GM18502 (cell line): ENCODE measurements at regions not wholly inside any gene's neighbourhood (a gene's known extent, or its start where the extent isn't known, plus 50 kb on each side); places are given as distances from the start of the nearest gene placed in this dataset.

ENCODE experiments used
- ATAC-seq: cut with Tn5 transposase; IDR thresholded peaks from one replicate; pipeline ENCODE4 v1.9.1; 2021; ENCODE audit warnings: mild to moderate bottlenecking; ENCODE audit not compliant: unreplicated experiment, poor library complexity

GRCh38 chr16:65945493-65945892 is 421.0 kb upstream of the CDH5 start:
- ATAC-seq, result no peak

DNA sequence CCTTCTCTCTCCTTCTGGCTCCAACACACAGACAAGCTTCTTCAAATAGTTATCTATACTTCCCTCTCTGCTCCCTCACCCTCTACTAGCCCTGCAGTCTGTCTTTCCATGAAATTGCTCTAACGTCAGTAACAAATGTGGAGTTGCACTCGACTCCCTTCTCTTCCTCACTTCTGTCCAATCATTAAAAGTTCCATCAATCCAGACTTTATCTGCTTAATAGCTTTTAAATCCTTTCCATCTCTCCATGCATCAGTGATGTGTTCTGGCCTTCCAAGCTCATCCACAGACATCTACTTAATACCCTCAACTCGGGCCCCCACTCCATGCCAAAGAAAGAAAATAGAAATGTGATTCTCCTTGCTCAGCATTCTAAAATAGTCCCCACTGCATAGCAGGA is 422.1 kb upstream of the CDH5 start:
- ATAC-seq, result no peak

GRCh38 chr16:65940711-65941110 is 425.8 kb upstream of the CDH5 start:
- ATAC-seq, result no peak

- ATAC-seq, result no peak
These were observed 428.4 kb upstream of the CDH5 start for GRCh38 chr16:65938083-65938482.

GRCh38 chr16:65937455-65937854 is 429.0 kb upstream of the CDH5 start:
- ATAC-seq, result no peak

GRCh38 chr16:65936096-65936495 is 430.4 kb upstream of the CDH5 start:
- no peak for ATAC-seq

- ATAC-seq, result no peak
These were observed 432.0 kb upstream of the CDH5 start for GRCh38 chr16:65934443-65934842.

DNA sequence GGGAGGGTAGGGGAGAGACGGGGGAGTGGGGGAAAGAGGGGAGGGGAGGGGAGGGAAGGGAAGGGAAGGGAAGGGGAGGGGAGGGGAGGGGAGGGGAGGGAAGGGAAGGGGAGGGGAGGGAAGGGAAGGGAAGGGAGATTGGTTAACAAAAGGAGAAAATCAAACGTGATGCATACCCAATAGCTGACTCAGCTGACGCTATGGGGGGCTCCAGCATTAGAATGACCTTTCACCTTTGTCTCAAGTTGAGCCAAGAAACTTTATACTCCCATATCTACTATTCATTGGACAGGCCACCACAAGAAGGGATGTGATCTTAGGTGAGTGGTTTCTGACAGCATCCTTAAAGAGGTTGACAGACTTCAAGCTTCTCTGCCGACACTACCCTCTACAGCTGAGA is 432.8 kb upstream of the CDH5 start:
- ATAC-seq, result no peak

DNA sequence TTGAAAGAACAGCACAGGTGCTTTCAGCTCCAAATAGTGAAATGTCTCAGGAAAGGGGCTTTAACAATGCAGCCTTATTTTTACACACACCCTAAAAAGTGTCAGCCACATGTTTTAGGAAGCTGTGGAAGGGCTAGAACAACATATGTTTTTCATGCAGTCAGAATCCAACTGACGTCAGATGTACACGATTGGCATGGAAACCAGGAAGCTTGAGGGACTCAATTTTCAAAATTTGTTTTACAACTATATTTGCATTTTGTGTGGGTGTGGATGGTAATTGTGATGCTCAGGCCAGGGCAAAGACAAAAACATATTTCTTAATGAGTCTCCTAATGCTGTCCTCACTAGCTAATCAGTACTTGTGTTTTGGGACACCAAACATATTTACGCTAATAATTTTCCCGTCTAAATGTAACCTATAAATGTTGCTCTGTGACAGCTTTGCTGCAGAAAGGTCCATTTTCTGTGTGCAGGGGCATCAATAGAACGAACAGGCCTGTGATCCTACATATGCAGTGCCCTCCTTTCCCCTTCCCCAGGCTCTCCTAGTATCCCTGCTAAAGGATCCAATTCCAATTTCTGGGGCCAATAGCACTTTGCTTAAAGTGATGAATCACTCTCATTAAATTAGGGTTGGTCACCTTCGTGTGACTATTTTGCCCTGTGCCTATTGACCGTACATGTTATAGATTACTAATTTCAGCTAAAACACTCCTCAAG is 434.0 kb upstream of the CDH5 start:
- ATAC-seq, result no peak

- ATAC-seq, result no peak
These were observed 443.6 kb upstream of the CDH5 start for GRCh38 chr16:65922923-65923322.

- ATAC-seq, result no peak
These were observed 446.5 kb upstream of the CDH5 start for GRCh38 chr16:65919986-65920376.

DNA sequence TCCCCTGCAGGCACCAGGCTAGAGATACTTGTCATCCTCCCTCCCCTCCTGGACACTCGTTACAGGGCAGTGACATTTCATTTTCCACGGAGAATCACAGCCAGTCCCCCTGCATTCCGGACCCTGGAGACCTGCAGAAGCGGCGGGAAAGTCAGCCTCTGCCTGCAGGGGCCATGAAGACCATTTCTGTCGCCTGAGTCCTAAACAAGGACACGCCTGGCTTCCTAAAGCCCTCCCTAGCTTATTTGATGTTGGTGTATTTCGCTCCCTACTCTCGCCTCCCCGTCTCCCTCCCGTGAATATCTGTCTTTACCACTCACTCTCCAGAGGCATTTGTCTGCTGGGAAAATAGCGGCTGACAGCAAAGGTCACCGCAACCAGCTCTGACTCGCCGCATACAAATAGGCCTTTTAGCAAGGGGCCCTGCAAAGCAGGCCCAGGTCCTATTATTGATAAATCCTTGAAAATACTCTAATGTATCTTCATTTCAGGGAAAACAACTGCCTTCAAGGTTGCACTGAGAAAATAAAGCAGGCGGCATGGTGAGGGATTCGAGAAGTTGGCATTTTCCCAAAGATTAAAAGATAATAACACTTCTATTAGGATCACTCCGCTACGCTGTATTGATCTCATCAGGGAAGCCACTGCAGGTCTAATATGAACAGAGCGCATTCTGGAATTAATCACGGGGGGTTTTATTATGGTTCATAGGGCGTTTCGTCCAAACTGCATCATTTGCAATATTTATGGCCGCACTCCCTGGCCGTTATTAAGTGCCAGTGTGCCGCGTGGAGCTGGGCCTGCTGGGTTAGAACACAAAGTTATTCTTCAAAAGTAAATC is 447.1 kb upstream of the CDH5 start:
- ATAC-seq, result no peak

DNA sequence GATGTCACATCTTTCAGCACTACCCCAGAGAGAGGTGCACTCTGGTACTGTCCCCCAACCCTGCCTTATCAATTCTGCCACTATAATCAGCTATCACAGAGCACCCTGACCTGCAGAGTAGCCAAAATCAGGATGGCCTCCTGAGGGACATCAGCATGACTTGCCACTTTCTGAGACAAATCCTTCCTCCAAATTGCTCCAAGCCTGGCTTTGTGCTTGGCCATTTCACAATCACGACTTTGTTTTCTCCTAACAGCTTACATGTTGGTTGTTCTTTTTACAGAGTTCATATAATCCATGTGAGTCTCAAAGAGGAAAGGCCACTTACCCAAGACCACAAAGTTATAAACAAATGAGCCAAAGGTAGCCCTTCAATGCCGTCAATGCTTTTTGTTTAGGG is 449.0 kb upstream of the CDH5 start:
- no peak for ATAC-seq

- ATAC-seq, result no peak
These were observed 449.5 kb upstream of the CDH5 start for GRCh38 chr16:65916995-65917394.

- no peak for ATAC-seq
These were observed 456.2 kb upstream of the CDH5 start for GRCh38 chr16:65910291-65910690.

DNA sequence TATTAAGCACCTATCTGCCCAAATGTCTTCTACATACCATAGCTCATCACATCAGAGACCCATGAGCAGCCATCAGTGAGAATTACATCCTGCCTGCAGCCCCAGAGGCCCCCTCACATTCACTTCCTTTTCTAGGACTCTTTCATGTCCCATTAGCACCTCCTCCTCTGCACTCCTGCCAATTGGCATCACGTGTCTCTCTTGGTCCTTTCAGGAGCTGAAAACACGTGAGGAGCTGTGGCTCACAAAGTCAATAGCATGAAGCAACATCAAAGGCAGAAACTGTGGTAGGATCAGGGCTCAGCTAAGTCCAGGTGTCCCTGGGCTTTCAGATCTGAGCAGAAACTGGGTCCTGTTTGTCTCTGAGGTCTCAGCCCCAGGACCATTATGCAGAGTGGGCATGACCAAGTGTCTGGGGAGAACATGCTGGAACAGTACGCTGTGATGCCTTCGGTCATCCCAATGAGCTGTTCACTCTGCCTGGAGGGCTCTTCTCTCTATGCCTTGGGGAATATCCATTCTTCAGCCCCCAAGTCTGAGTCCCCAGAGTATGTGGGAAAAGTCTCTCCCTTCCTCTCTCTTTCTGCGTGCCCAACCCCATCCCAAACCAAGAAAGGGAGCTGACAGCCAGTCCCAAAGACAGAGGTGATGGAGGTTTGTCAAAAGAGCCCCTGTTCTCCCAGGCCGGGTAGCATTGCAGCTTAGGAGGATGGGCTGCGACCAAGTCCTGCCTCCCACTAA is 457.0 kb upstream of the CDH5 start:
- no peak for ATAC-seq

- no peak for ATAC-seq
These were observed 457.9 kb upstream of the CDH5 start for GRCh38 chr16:65908568-65908967.

DNA sequence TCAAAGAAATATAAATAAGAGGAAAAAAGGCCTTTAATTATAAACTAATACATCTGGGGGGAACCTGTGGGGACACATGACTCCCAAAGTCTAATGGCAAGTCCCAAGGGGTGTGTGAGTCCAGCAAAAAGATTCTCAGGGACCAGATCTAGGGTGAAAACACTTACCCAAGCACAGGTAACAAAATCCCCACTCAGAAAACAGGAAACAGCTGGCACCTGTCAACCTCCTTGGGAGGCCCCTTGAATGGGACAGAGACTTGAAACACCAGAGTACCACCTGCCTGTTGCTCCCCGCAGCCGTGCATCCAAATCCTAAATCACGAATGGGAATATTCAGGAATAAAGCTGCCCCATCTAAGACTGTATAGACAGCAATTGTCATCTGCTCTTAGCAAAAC is 461.2 kb upstream of the CDH5 start:
- no peak for ATAC-seq

DNA sequence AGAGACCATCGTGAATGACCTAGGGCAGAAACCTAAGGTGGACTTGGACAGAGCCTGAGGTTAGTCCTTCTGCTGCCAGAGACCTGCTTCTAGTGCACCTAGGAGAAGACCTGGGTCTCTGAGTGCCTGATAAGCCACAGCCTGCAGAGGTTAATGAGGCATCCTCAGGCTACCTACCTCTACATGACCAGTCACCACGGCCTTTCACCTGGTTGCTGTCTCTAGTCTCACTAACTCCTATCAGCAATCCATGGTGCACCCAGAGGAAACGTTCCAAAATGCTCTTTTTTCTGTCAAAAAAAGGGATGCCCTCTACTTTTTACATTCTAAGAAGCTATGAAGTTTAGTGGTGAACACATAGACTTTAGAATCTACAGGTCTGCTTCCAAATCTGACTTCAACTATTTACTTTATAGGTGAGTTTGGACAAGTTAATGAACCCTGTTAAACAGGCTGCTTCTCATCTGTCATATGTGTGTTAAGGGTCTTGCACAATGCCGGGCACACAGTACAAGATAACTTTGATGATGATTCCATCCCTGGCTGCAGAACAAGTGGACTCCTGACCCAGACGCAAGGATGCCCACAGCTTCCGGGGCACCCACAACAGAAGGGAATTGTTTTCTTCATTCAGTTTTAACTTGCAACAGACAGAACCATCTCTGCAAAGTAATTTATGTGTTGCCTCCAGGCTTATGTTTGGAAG is 469.9 kb upstream of the CDH5 start:
- no peak for ATAC-seq

DNA sequence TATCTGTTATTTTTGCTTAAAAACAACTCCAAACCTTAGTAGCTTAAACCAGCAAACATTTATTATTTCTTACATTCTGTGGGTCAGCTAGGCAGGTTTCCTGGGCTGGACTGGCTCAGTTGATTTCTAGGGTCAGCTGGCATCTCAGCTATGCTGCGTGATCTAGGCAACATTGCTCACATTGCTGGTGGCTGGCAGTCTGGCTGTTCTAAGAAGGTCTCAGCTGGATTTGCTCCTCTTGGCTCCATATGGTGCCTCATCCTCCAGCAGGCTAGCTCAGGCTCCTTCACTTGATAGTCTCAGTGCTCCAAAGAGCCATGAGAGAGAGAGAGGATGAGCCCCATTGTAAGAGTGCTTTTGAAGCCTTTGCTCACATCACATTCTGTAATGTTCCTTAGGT is 470.6 kb upstream of the CDH5 start:
- ATAC-seq, result no peak

DNA sequence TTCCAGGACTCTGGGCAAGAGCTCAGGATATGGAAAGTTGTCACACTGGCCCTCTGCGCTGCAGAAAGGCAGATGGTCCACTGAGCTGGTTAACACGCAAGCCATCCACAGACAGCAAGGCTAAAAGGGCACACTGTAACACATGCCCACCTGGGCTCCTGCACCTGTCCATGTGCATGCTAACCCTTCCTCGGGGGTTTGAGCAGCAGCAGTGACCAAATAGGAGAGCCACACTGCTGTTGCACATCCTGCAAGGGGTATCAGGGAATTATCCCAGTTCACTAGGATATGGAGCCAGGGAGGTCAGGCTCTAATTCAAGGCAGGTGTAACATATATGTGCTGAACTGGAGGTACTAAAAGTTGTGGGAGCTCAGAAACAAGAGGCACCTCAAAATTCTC is 471.0 kb upstream of the CDH5 start:
- no peak for ATAC-seq
